ENCODE measurements at regions not wholly inside any gene's neighbourhood (a gene's known extent, or its start where the extent isn't known, plus 50 kb on each side); places are given as distances from the start of the nearest gene placed in this dataset.
"Not testable (repeated sequence)": the region's sequence is repeated elsewhere in the genome, so short reads cannot be mapped to it uniquely, and the experiment has no call there.

GRCh38 chr7:26949319-26949718 lies 84.9 kb upstream of the SKAP2 start:
- Histone ChIP-seq H3K4me3 (ENCODE audit: low read depth in 1 of 3, low read length in 3 of 3) (no peak overlapping the region), H3K36me3 (ENCODE audit: control insufficient read depth in 3 of 3, insufficient read depth in 2 of 3, low read depth in 1 of 3, low read length in 3 of 3) (no peaks in the 10 kb centered on the region), H3K9me3 (ENCODE audit: control insufficient read depth in 2 of 2, insufficient read depth in 1 of 2, low read depth in 1 of 2, low read length in 1 of 2) (no peaks in the 10 kb centered on the region), H3K27me3 (ENCODE audit: control insufficient read depth in 3 of 3, insufficient read depth in 3 of 3, low read length in 3 of 3) (no peaks in the 10 kb centered on the region), H3K4me1 (ENCODE audit: control insufficient read depth in 3 of 3, insufficient read depth in 2 of 3, low read depth in 1 of 3, low read length in 2 of 3) (no peaks in the 10 kb centered on the region), H3K27ac (ENCODE audit: low read depth in 1 of 3, low read length in 2 of 3) (no peak overlapping the region)
- FAIRE-seq, result no peak
- no peak for DNase-seq
- WGBS, 3 donors, result 8 to 39% (median 36%) methylated on average over 1 of the region's 1 CpG

GRCh38 chr7:26948617-26949118 lies 84.3 kb upstream of the SKAP2 start:
- H3K36me3 ChIP-seq (ENCODE audit: control insufficient read depth in 3 of 3, insufficient read depth in 2 of 3, low read depth in 1 of 3, low read length in 3 of 3), result no peaks in the 10 kb centered on the region

GRCh38 chr7:26944501-26945358 lies 80.3 kb upstream of the SKAP2 start:
- Histone ChIP-seq H3K27me3 (ENCODE audit: control insufficient read depth in 3 of 3, insufficient read depth in 3 of 3, low read length in 3 of 3) (no peaks in the 10 kb centered on the region), H3K4me1 (ENCODE audit: control insufficient read depth in 3 of 3, insufficient read depth in 2 of 3, low read depth in 1 of 3, low read length in 2 of 3) (no peaks in the 10 kb centered on the region), H3K36me3 (ENCODE audit: control insufficient read depth in 3 of 3, insufficient read depth in 2 of 3, low read depth in 1 of 3, low read length in 3 of 3) (no peaks in the 10 kb centered on the region), H3K4me3 (ENCODE audit: low read depth in 1 of 3, low read length in 3 of 3) (no peak overlapping the region), H3K9me3 (ENCODE audit: control insufficient read depth in 2 of 2, insufficient read depth in 1 of 2, low read depth in 1 of 2, low read length in 1 of 2) (no peaks in the 10 kb centered on the region), H3K27ac (ENCODE audit: low read depth in 1 of 3, low read length in 2 of 3) (no peak overlapping the region)
- WGBS, 3 donors, result 53 to 66% (median 62%) methylated on average over 4 of the region's 4 CpGs
- FAIRE-seq, result no peak
- DNase-seq, result no peak

More at GRCh38 chr7:26948617-26949118, 84.3 kb upstream of the SKAP2 start:
- Histone ChIP-seq H3K4me3 (ENCODE audit: low read depth in 1 of 3, low read length in 3 of 3) (no peak overlapping the region), H3K27ac (ENCODE audit: low read depth in 1 of 3, low read length in 2 of 3) (no peak overlapping the region), H3K27me3 (ENCODE audit: control insufficient read depth in 3 of 3, insufficient read depth in 3 of 3, low read length in 3 of 3) (no peaks in the 10 kb centered on the region), H3K9me3 (ENCODE audit: control insufficient read depth in 2 of 2, insufficient read depth in 1 of 2, low read depth in 1 of 2, low read length in 1 of 2) (no peaks in the 10 kb centered on the region), H3K4me1 (ENCODE audit: control insufficient read depth in 3 of 3, insufficient read depth in 2 of 3, low read depth in 1 of 3, low read length in 2 of 3) (no peaks in the 10 kb centered on the region)
- 17 to 53% (median 33%) methylated on average over 1 of the region's 1 CpG for WGBS, 3 donors
- FAIRE-seq (no peak), DNase-seq (no peak)

- Histone ChIP-seq H3K27me3 (ENCODE audit: control insufficient read depth in 3 of 3, insufficient read depth in 3 of 3, low read length in 3 of 3) (no peaks in the 10 kb centered on the region), H3K36me3 (ENCODE audit: control insufficient read depth in 3 of 3, insufficient read depth in 2 of 3, low read depth in 1 of 3, low read length in 3 of 3) (no peaks in the 10 kb centered on the region), H3K4me1 (ENCODE audit: control insufficient read depth in 3 of 3, insufficient read depth in 2 of 3, low read depth in 1 of 3, low read length in 2 of 3) (no peaks in the 10 kb centered on the region), H3K27ac (ENCODE audit: low read depth in 1 of 3, low read length in 2 of 3) (no peak overlapping the region), H3K4me3 (ENCODE audit: low read depth in 1 of 3, low read length in 3 of 3) (no peak overlapping the region), H3K9me3 (ENCODE audit: control insufficient read depth in 2 of 2, insufficient read depth in 1 of 2, low read depth in 1 of 2, low read length in 1 of 2) (no peaks in the 10 kb centered on the region)
- WGBS, 3 donors, result 63 to 75% (median 69%) methylated on average over 1 of the region's 1 CpG
- peak in 1 of 2 donors; percentile 42 for DNase-seq
- FAIRE-seq, result no peak
Measured at GRCh38 chr7:26937939-26938623, 73.7 kb upstream of the SKAP2 start.

- no peaks in the 10 kb centered on the region for H3K9me3 ChIP-seq (ENCODE audit: control insufficient read depth in 2 of 2, insufficient read depth in 1 of 2, low read depth in 1 of 2, low read length in 1 of 2)
- no peak overlapping the region for H3K4me3 ChIP-seq (ENCODE audit: low read depth in 1 of 3, low read length in 3 of 3)
- DNase-seq (no peak), FAIRE-seq (no peak)
- H3K27me3 ChIP-seq (ENCODE audit: control insufficient read depth in 3 of 3, insufficient read depth in 3 of 3, low read length in 3 of 3), result no peaks in the 10 kb centered on the region
- no peaks in the 10 kb centered on the region for H3K36me3 ChIP-seq (ENCODE audit: control insufficient read depth in 3 of 3, insufficient read depth in 2 of 3, low read depth in 1 of 3, low read length in 3 of 3)
- H3K4me1 ChIP-seq (ENCODE audit: control insufficient read depth in 3 of 3, insufficient read depth in 2 of 3, low read depth in 1 of 3, low read length in 2 of 3), result no peaks in the 10 kb centered on the region
- no peak overlapping the region for H3K27ac ChIP-seq (ENCODE audit: low read depth in 1 of 3, low read length in 2 of 3)
Measured at GRCh38 chr7:26937306-26937705, 72.9 kb upstream of the SKAP2 start.

- not testable (repeated sequence) for H3K9me3 ChIP-seq (ENCODE audit: control insufficient read depth in 2 of 2, insufficient read depth in 1 of 2, low read depth in 1 of 2, low read length in 1 of 2); H3K27me3 ChIP-seq (ENCODE audit: control insufficient read depth in 3 of 3, insufficient read depth in 3 of 3, low read length in 3 of 3); H3K27ac ChIP-seq (ENCODE audit: low read depth in 1 of 3, low read length in 2 of 3); H3K36me3 ChIP-seq (ENCODE audit: control insufficient read depth in 3 of 3, insufficient read depth in 2 of 3, low read depth in 1 of 3, low read length in 3 of 3); H3K4me3 ChIP-seq (ENCODE audit: low read depth in 1 of 3, low read length in 3 of 3); FAIRE-seq; H3K4me1 ChIP-seq (ENCODE audit: control insufficient read depth in 3 of 3, insufficient read depth in 2 of 3, low read depth in 1 of 3, low read length in 2 of 3); DNase-seq
- 73 to 88% (median 81%) methylated on average over 3 of the region's 3 CpGs for WGBS, 3 donors
Measured at GRCh38 chr7:26932616-26933015, 68.2 kb upstream of the SKAP2 start.

GRCh38 chr7:26930845-26931244 lies 66.5 kb upstream of the SKAP2 start:
- DNase-seq (no peak), FAIRE-seq (no peak)
- H3K27ac ChIP-seq (ENCODE audit: low read depth in 1 of 3, low read length in 2 of 3), result no peak overlapping the region
- H3K4me1 ChIP-seq (ENCODE audit: control insufficient read depth in 3 of 3, insufficient read depth in 2 of 3, low read depth in 1 of 3, low read length in 2 of 3), result no peaks in the 10 kb centered on the region
- no peaks in the 10 kb centered on the region for H3K36me3 ChIP-seq (ENCODE audit: control insufficient read depth in 3 of 3, insufficient read depth in 2 of 3, low read depth in 1 of 3, low read length in 3 of 3)
- no peak overlapping the region for H3K4me3 ChIP-seq (ENCODE audit: low read depth in 1 of 3, low read length in 3 of 3)
- H3K9me3 ChIP-seq (ENCODE audit: control insufficient read depth in 2 of 2, insufficient read depth in 1 of 2, low read depth in 1 of 2, low read length in 1 of 2), result no peaks in the 10 kb centered on the region
- H3K27me3 ChIP-seq (ENCODE audit: control insufficient read depth in 3 of 3, insufficient read depth in 3 of 3, low read length in 3 of 3), result peaks cover 0 to 3% (median 0%) of the 10 kb centered on the region in 3 donors

GRCh38 chr7:26930201-26930600 lies 65.8 kb upstream of the SKAP2 start:
- no peak for FAIRE-seq
- WGBS, 3 donors, result 77 to 87% (median 87%) methylated on average over 3 of the region's 3 CpGs
- H3K4me1 ChIP-seq (ENCODE audit: control insufficient read depth in 3 of 3, insufficient read depth in 2 of 3, low read depth in 1 of 3, low read length in 2 of 3), result no peaks in the 10 kb centered on the region
- H3K36me3 ChIP-seq (ENCODE audit: control insufficient read depth in 3 of 3, insufficient read depth in 2 of 3, low read depth in 1 of 3, low read length in 3 of 3), result no peaks in the 10 kb centered on the region
- peaks cover 0 to 3% (median 0%) of the 10 kb centered on the region in 3 donors for H3K27me3 ChIP-seq (ENCODE audit: control insufficient read depth in 3 of 3, insufficient read depth in 3 of 3, low read length in 3 of 3)
- no peak overlapping the region for H3K27ac ChIP-seq (ENCODE audit: low read depth in 1 of 3, low read length in 2 of 3)
- H3K9me3 ChIP-seq (ENCODE audit: control insufficient read depth in 2 of 2, insufficient read depth in 1 of 2, low read depth in 1 of 2, low read length in 1 of 2), result no peaks in the 10 kb centered on the region
- DNase-seq, result no peak
- no peak overlapping the region for H3K4me3 ChIP-seq (ENCODE audit: low read depth in 1 of 3, low read length in 3 of 3)
